ENCODE measurements at regions not wholly inside any gene's neighbourhood (a gene's known extent, or its start where the extent isn't known, plus 50 kb on each side); places are given as distances from the start of the nearest gene placed in this dataset.

GRCh38 chr11:127217452-127218274 is 217.1 kb upstream of the KIRREL3 start:
- H3K9me3 ChIP-seq (ENCODE audit: insufficient read depth, low read length): no peaks in the 10 kb centered on the region
- H3K9ac ChIP-seq (ENCODE audit: low read length): no peak overlapping the region
- no peaks in the 10 kb centered on the region for H3K4me1 ChIP-seq (ENCODE audit: low read length)
- H3K36me3 ChIP-seq (replicated peaks; ENCODE audit: low read depth, low read length): no peaks in the 10 kb centered on the region
- no peak overlapping the region for H3K4me3 ChIP-seq (ENCODE audit: low read length)
- H3K79me2 ChIP-seq (ENCODE audit: low read length): no peaks in the 10 kb centered on the region
- no peaks in the 10 kb centered on the region for H3K27me3 ChIP-seq (ENCODE audit: low read depth, low read length)
- no peak overlapping the region for H3K4me2 ChIP-seq (ENCODE audit: low read length)
- no peak overlapping the region for H3K27ac ChIP-seq (ENCODE audit: low read length)
- no peak for TF ChIP-seq CTCF (IDR thresholded peaks at IDR 0.05; ENCODE audit: low read depth, low read length)
- no peak for TF ChIP-seq EZH2phosphoT487 (IDR thresholded peaks at IDR 0.05; ENCODE audit: low read depth)
- H2AFZ ChIP-seq (ENCODE audit: low read depth, low read length): no peak overlapping the region
- no peaks in the 10 kb centered on the region for H4K20me1 ChIP-seq (ENCODE audit: insufficient read depth, low read length)

DNA sequence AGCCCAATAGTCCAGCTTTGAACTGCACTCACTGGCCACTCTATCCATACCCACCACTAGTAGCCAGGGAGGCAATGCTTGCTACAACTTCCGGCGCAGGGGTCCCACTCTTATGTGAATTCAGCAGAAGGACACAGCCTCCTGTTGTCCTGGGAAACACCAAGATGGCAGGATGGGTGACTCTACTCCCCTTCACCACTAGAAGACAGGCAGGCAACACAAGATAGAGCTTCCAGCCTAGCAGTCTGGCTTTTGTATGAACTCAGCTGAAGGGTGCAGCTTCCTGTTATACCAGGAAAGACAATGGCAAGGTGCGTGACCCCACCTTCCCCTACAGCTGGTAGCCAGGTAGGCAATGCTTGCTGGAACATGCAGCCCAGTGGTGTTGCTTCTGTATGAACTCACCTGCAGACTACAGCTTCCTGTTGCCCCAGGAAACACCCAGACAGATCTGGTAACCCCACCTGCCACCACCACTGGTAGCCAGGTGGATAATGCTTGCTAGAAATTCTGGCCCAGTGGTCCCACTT is 205.2 kb upstream of the KIRREL3 start:
- H3K27me3 ChIP-seq (ENCODE audit: low read depth, low read length): no peaks in the 10 kb centered on the region
- H3K4me3 ChIP-seq (ENCODE audit: low read length): no peak overlapping the region
- no peaks in the 10 kb centered on the region for H3K4me1 ChIP-seq (ENCODE audit: low read length)
- no peaks in the 10 kb centered on the region for H3K79me2 ChIP-seq (ENCODE audit: low read length)
- H3K4me2 ChIP-seq (ENCODE audit: low read length): no peak overlapping the region
- no peaks in the 10 kb centered on the region for H3K36me3 ChIP-seq (replicated peaks; ENCODE audit: low read depth, low read length)
- H2AFZ ChIP-seq (ENCODE audit: low read depth, low read length): no peak overlapping the region
- H4K20me1 ChIP-seq (ENCODE audit: insufficient read depth, low read length): no peaks in the 10 kb centered on the region
- no peak overlapping the region for H3K27ac ChIP-seq (ENCODE audit: low read length)
- TF ChIP-seq CTCF (IDR thresholded peaks at IDR 0.05; ENCODE audit: low read depth, low read length) (no peak), EZH2phosphoT487 (IDR thresholded peaks at IDR 0.05; ENCODE audit: low read depth) (no peak)
- H3K9me3 ChIP-seq (ENCODE audit: insufficient read depth, low read length): no peaks in the 10 kb centered on the region
- no peak overlapping the region for H3K9ac ChIP-seq (ENCODE audit: low read length)

- Histone ChIP-seq H4K20me1 (ENCODE audit: insufficient read depth, low read length) (no peaks in the 10 kb centered on the region), H2AFZ (ENCODE audit: low read depth, low read length) (no peak overlapping the region), H3K9me3 (ENCODE audit: insufficient read depth, low read length) (no peaks in the 10 kb centered on the region), H3K27me3 (ENCODE audit: low read depth, low read length) (no peaks in the 10 kb centered on the region), H3K4me3 (ENCODE audit: low read length) (no peak overlapping the region), H3K4me1 (ENCODE audit: low read length) (no peaks in the 10 kb centered on the region), H3K4me2 (ENCODE audit: low read length) (no peak overlapping the region), H3K36me3 (replicated peaks; ENCODE audit: low read depth, low read length) (no peaks in the 10 kb centered on the region), H3K9ac (ENCODE audit: low read length) (no peak overlapping the region), H3K79me2 (ENCODE audit: low read length) (no peaks in the 10 kb centered on the region), H3K27ac (ENCODE audit: low read length) (no peak overlapping the region)
- TF ChIP-seq CTCF (IDR thresholded peaks at IDR 0.05; ENCODE audit: low read depth, low read length): no peak
- no peak for TF ChIP-seq EZH2phosphoT487 (IDR thresholded peaks at IDR 0.05; ENCODE audit: low read depth)
These were observed 202.9 kb upstream of the KIRREL3 start for GRCh38 chr11:127203490-127203889.

GRCh38 chr11:127202105-127202504 is 201.5 kb upstream of the KIRREL3 start:
- no peak overlapping the region for H3K4me3 ChIP-seq (ENCODE audit: low read length)
- no peaks in the 10 kb centered on the region for H3K9me3 ChIP-seq (ENCODE audit: insufficient read depth, low read length)
- no peaks in the 10 kb centered on the region for H3K27me3 ChIP-seq (ENCODE audit: low read depth, low read length)
- H3K27ac ChIP-seq (ENCODE audit: low read length): no peak overlapping the region
- H4K20me1 ChIP-seq (ENCODE audit: insufficient read depth, low read length): no peaks in the 10 kb centered on the region
- H3K36me3 ChIP-seq (replicated peaks; ENCODE audit: low read depth, low read length): no peaks in the 10 kb centered on the region
- H3K79me2 ChIP-seq (ENCODE audit: low read length): no peaks in the 10 kb centered on the region
- H3K4me1 ChIP-seq (ENCODE audit: low read length): no peaks in the 10 kb centered on the region
- no peak for TF ChIP-seq CTCF (IDR thresholded peaks at IDR 0.05; ENCODE audit: low read depth, low read length)
- TF ChIP-seq EZH2phosphoT487 (IDR thresholded peaks at IDR 0.05; ENCODE audit: low read depth): no peak
- no peak overlapping the region for H3K4me2 ChIP-seq (ENCODE audit: low read length)
- H2AFZ ChIP-seq (ENCODE audit: low read depth, low read length): no peak overlapping the region
- no peak overlapping the region for H3K9ac ChIP-seq (ENCODE audit: low read length)

All from OCI-LY3 (cell line).